ENCODE measurements at regions not wholly inside any gene's neighbourhood (a gene's known extent, or its start where the extent isn't known, plus 50 kb on each side); places are given as distances from the start of the nearest gene placed in this dataset.
"Not testable (repeated sequence)": the region's sequence is repeated elsewhere in the genome, so short reads cannot be mapped to it uniquely, and the experiment has no call there.

DNA sequence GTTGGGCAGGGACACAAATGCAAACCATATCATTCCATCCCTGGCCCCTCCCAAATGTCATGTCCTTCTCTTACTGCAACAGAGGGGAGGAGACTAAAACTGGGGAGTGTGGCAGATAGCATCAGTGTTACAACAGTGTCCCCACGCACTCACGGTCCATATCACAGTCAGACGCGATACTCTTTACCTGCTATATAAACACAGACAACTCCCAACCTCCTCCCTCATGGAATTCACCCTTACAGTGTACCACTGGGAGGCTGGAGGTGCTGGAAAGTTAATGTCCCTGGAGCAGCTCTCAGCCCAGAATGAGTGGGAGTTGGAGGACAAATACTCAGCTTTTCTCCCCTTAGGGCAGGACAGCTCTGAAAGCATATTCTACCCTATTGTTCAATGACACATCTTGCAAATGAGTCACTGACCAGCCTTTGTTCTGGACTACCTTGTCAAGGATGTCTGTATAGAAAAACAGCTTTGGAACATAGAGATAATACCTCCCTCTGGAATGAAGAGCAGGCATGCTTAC is 445.9 kb downstream of the SETD4 start:
- DNase-seq, result peak; percentile 18 to 29
- TF ChIP-seq POLR2A (IDR thresholded peaks at IDR 0.05; ENCODE audit: low read length), result no peak

GRCh38 chr21:35611708-35612132 is 448.6 kb downstream of the SETD4 start:
- DNase-seq, result no peak
- TF ChIP-seq GATA1 (IDR thresholded peaks at IDR 0.05; ENCODE audit: low read depth, low read length) (no peak), POLR2A (IDR thresholded peaks at IDR 0.05; ENCODE audit: low read length) (no peak)

DNA sequence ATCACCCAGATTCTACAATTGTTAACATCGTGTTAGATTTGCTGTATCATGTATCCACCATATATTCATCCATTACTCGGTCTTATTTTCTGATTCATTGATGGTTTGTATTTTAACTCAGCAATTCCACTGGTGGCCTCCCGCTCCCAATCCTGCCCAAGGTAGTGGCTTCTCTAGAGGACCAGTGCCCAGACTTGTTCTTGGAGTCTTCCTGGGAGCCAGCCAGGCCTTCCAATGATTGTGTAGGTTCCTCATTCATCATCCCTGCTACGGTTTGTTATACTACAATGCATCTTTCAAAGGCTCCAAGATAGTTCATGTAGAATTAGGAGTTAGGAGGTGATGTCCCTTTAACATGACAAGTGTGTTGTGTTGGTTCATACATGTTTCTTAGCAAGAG is 451.1 kb downstream of the SETD4 start:
- DNase-seq, result no peak

GRCh38 chr21:35607406-35607805 is 452.9 kb downstream of the SETD4 start:
- TF ChIP-seq POLR2A (IDR thresholded peaks at IDR 0.05; ENCODE audit: low read length), result no peak
- no peak for TF ChIP-seq GATA1 (IDR thresholded peaks at IDR 0.05; ENCODE audit: low read depth, low read length)
- DNase-seq, result no peak

More for the DNA sequence above, 451.1 kb downstream of the SETD4 start:
- TF ChIP-seq GATA1 (IDR thresholded peaks at IDR 0.05; ENCODE audit: low read depth, low read length) (no peak), POLR2A (IDR thresholded peaks at IDR 0.05; ENCODE audit: low read length) (no peak)

GRCh38 chr21:35606578-35606977 is 453.7 kb downstream of the SETD4 start:
- DNase-seq, result no peak

DNA sequence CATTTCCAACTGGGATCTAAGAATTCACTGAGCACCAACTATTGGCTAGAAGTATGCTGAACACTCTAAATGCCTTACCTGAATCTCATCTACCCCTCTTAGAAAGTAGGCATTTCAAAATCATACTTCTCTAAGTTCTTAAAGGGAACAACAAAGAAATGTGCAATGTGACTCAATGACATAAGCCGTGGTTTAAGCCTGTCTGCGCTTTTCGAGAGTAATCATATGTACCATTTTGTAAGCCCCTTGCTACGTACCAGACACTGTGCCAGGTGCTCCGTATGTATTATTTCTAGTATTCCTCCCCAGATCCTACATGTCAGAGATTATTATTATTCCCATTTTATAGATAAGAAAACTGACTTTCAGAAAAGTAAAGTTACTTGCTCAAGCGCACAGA is 454.2 kb downstream of the SETD4 start:
- DNase-seq, result no peak
- TF ChIP-seq GATA1 (IDR thresholded peaks at IDR 0.05; ENCODE audit: low read depth, low read length), result no peak
- TF ChIP-seq POLR2A (IDR thresholded peaks at IDR 0.05; ENCODE audit: low read length), result no peak

More at GRCh38 chr21:35606578-35606977, 453.7 kb downstream of the SETD4 start:
- TF ChIP-seq GATA1 (IDR thresholded peaks at IDR 0.05; ENCODE audit: low read depth, low read length), result no peak
- no peak for TF ChIP-seq POLR2A (IDR thresholded peaks at IDR 0.05; ENCODE audit: low read length)

DNA sequence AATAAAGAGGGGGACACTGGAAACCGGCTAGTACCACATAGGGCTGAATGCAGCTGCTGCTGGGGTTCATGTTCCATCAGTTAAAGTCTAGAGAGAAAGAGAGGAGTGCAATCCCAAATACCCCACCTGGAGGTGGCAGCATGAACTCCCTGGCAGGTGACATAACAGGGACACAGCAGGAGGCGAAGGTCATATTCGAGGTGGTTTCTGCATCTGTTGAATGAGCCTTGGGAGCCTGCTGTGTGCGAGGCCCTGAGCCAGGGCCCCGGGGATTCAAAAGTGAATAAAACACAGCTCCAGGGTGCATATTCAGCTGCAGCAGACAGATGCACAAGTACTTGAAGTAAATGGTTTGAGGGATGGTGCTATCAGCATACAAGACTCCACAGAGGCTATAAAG is 456.8 kb downstream of the SETD4 start:
- peak in 1 of 2 experiments; percentile 5 for DNase-seq
- no peak for TF ChIP-seq POLR2A (IDR thresholded peaks at IDR 0.05; ENCODE audit: low read length)
- no peak for TF ChIP-seq GATA1 (IDR thresholded peaks at IDR 0.05; ENCODE audit: low read depth, low read length)

DNA sequence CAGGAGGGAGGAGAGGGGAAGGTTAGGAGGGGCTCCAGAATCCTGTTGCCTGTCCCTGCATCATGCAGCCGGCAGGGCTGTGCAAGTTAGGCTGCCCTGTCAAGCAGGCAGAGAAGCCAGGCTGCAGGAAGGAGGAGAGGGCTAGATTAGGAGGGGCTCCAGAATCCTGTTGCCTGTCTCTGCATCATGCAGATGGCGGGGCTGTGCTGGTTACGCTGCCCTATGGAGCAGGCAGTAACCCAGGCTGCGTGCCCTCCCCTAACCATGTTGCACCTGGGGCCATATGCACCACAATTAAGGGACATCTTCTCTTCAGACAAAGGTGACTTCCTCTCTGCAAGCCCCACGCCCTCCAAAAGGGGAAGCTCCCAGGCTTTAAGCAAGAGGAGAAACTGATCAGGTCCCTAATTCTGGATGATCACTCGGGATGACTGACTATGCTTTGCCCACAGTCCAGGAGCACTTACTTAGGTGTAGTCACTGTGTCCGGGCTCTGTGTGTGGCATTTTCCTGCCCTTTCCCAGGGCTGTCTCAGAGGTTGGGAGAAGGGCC is 457.4 kb downstream of the SETD4 start:
- TF ChIP-seq GATA1 (IDR thresholded peaks at IDR 0.05; ENCODE audit: low read depth, low read length) (no peak), POLR2A (IDR thresholded peaks at IDR 0.05; ENCODE audit: low read length) (no peak)
- no peak for DNase-seq

GRCh38 chr21:35601211-35601610 is 459.1 kb downstream of the SETD4 start:
- no peak for DNase-seq
- no peak for TF ChIP-seq GATA1 (IDR thresholded peaks at IDR 0.05; ENCODE audit: low read depth, low read length)

DNA sequence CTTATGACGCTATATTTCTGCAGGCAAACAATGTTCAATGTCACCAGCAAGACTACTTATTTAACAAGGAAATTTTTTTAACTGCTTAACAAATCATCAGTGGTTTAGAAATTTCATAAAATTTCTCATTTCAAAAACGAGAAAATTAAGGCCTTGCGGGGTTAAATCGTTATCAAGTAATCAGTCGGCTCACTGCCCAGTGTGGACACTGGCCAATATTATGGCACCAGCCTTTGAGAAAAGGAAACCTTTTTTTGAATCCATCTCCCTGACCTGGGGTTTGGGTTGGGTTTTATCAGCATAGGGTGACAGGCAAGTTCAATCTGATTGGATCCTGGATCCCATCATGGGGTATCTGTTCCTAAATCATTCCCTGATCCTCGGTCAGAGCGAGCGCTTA is 461.2 kb downstream of the SETD4 start:
- TF ChIP-seq GATA1 (IDR thresholded peaks at IDR 0.05; ENCODE audit: low read depth, low read length) (no peak), POLR2A (IDR thresholded peaks at IDR 0.05; ENCODE audit: low read length) (no peak)
- no peak for DNase-seq

DNA sequence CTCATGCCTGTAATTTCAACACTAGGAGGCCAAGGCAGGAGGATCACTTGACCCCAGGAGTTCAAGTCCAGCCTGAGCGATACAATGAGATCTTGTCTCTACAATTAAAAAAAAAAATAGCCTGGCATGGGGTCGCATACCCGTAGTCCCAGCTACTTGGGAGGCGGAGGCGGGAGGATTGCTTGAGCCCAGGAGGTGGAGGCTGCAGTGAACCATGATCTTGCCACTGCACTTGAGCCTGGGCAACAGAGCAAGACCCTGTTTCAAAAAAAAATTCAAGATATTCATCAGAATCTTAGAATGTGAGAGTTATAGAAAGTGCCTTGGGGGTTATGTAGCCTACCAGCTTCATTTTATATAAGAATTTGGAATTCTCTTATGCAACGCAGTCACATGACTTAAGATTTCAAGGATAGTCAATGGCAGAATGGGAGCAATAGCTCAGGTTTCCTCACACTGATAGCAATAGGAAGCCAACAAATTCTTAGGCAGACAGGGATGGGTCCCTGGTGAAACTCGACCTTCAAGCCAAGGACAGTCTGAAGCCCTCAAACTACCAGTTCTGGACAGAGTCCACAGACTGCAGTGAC is 462.5 kb downstream of the SETD4 start:
- no peak for DNase-seq
- no peak for TF ChIP-seq POLR2A (IDR thresholded peaks at IDR 0.05; ENCODE audit: low read length)
- no peak for TF ChIP-seq GATA1 (IDR thresholded peaks at IDR 0.05; ENCODE audit: low read depth, low read length)

GRCh38 chr21:35594905-35595304 is 465.4 kb downstream of the SETD4 start:
- TF ChIP-seq GATA1 (IDR thresholded peaks at IDR 0.05; ENCODE audit: low read depth, low read length) (no peak), POLR2A (IDR thresholded peaks at IDR 0.05; ENCODE audit: low read length) (no peak)
- no peak for DNase-seq

DNA sequence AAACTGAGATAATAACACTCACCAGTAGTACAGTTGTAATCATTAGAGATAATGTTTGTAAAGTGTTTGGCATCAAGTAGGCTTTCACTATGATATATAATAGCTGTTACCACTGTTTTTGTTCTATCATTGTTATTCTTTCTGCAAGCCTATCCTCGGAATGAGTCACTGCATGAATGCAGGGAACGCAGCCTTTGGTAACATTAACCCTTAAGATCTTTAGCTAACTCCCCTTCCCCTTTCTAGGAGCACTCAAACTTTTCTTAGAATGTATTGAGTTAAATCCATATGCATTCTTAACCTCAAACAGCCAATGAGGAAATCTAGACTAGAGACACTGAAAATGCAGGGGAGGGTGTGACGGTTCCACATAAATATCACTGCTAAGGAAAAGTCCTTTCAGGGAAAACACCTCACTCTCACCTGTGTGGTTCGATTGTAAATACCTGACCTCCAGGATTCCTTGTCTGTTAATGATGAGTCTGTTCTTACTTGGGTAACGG is 467.3 kb downstream of the SETD4 start:
- no peak for DNase-seq
- no peak for TF ChIP-seq POLR2A (IDR thresholded peaks at IDR 0.05; ENCODE audit: low read length)
- no peak for TF ChIP-seq GATA1 (IDR thresholded peaks at IDR 0.05; ENCODE audit: low read depth, low read length)

DNA sequence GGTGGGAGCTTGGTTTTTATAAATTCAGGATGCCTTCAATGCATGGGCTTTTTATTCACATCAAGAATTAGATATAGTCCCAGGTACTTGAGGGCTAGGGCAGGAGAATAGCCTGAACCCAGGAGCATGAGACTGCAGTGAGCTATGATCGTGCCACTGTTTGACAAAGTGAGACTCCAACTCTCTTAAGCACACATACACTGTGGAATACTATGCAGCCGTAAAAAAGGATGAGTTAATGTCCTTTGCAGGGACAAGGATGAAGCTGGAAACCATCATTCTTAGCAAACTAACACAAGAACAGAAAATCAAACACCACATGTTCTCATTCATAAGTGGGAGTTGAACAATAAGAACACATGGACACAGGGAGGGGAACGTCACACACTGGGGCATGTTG is 470.0 kb downstream of the SETD4 start:
- DNase-seq, result not testable (repeated sequence)

DNA sequence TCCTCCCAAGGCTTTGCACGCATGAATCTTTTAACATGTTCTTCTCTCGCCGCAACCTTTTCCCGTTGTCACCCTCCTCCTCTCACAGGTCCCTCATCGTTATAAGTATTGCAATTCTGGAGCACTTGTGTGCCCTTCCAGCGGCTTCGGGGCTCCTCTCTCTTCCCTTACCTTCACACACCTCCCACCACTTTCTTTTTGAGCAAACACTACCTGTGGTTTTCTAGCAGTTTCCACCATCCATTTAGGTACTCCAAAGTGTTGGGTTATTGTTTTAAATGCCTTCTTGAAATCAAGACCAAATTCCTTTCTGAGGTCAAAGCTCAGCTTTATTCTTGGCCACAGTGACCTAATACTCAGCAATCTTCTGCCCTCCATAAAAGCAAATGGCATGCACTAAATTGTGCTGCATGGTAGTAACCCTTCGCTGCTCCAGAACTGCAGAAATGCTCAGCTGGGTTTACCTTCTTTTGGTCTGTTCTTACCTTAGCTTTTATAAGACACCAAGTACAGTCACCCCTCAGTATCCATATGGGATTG is 472.4 kb downstream of the SETD4 start:
- no peak for TF ChIP-seq GATA1 (IDR thresholded peaks at IDR 0.05; ENCODE audit: low read depth, low read length)
- no peak for TF ChIP-seq POLR2A (IDR thresholded peaks at IDR 0.05; ENCODE audit: low read length)
- DNase-seq, result no peak

All from erythroblast (primary cell).